H1 (cell line): ENCODE measurements at regions not wholly inside any gene's neighbourhood (a gene's known extent, or its start where the extent isn't known, plus 50 kb on each side); places are given as distances from the start of the nearest gene placed in this dataset.

Experiments
- CTCF ChIA-PET: fragments of 300-600 bp; sonication (Branson Sonifier 250); formaldehyde crosslinking; loops from one replicate; lab custom pipeline; 2021; ENCODE audit not compliant: partially characterized antibody; lab: Charles Lee
- POLR2A ChIA-PET: fragments of 300-600 bp; sonication (Branson Sonifier 250); formaldehyde crosslinking; loops from one replicate; lab custom pipeline; 2021; ENCODE audit warnings: inconsistent platforms; ENCODE audit not compliant: partially characterized antibody; lab: Charles Lee
- DNase-seq, 2 experiments: peaks; one replicate each; pipeline versions ENCODE4 v3.0.0 to v3.0.0-alpha.2; 2010 to 2022; ENCODE audit warnings: low spot score in 2 of 2, low read depth in 1 of 2, mixed read lengths in 1 of 2
- FAIRE-seq: peaks from 2 replicates; lab custom pipeline; 2011; peaks lifted over from hg19 to GRCh38; lab: Jason Lieb, UNC
- H2AFZ ChIP-seq: 2 replicates; pipeline ENCODE4 v1.8.1; 2012; ENCODE audit warnings: low read length, inconsistent platforms
- H2AK5ac ChIP-seq: 2 replicates; pipeline ENCODE4 v1.6.1; 2013; ENCODE audit warnings: low read depth, low read length
- H2BK120ac ChIP-seq: replicated peaks from 2 replicates; pipeline ENCODE3; 2013; ENCODE audit warnings: low read depth, low read length, inconsistent platforms
- H2BK12ac ChIP-seq: 2 replicates; pipeline ENCODE4 v1.6.1; 2013; ENCODE audit warnings: low read depth, low read length
- H2BK15ac ChIP-seq: 2 replicates; pipeline ENCODE4 v1.6.1; 2013; ENCODE audit warnings: low read length
- H2BK20ac ChIP-seq: 2 replicates; pipeline ENCODE4 v1.6.1; 2013; ENCODE audit warnings: low read length
- H2BK5ac ChIP-seq: 2 replicates; pipeline ENCODE4 v1.6.1; 2013; ENCODE audit warnings: low read depth, low read length
- H3K14ac ChIP-seq: 2 replicates; pipeline ENCODE4 v1.6.1; 2013; ENCODE audit warnings: inconsistent platforms; ENCODE audit not compliant: insufficient read length
- H3K18ac ChIP-seq: 2 replicates; pipeline ENCODE4 v1.6.1; 2013; ENCODE audit warnings: low read length; ENCODE audit errors: extremely low read depth
- H3K23ac ChIP-seq: 2 replicates; pipeline ENCODE4 v1.6.1; 2013; ENCODE audit warnings: inconsistent platforms; ENCODE audit not compliant: insufficient read length
- H3K23me2 ChIP-seq: 2 replicates; pipeline ENCODE4 v1.6.1; 2013; ENCODE audit warnings: low read depth, low read length
- H3K27ac ChIP-seq: 2 replicates; pipeline ENCODE4 v1.6.1; 2011; ENCODE audit warnings: low read depth, low read length, inconsistent platforms
- H3K27me3 ChIP-seq, 4 experiments: replicated peaks in 1 of 4; 1 replicate in 1 of 4; 2 replicates in 3 of 4; pipeline versions ENCODE4 v1.6.1 to v1.8.1; 2011 to 2013; ENCODE audit warnings: low read length in 3 of 4, mild to moderate bottlenecking in 3 of 4, inconsistent platforms in 2 of 4, mixed read lengths in 2 of 4, moderate library complexity in 1 of 4; ENCODE audit not compliant: control insufficient read depth in 3 of 4, insufficient read depth in 3 of 4; ENCODE audit errors: extremely low read depth in 1 of 4
- H3K36me3 ChIP-seq, 4 experiments: 2 replicates each; pipeline versions ENCODE4 v1.6.1 to v1.8.1; 2011 to 2013; ENCODE audit warnings: mild to moderate bottlenecking in 4 of 4, low read length in 3 of 4, moderate library complexity in 2 of 4, control low read depth in 1 of 4, inconsistent platforms in 1 of 4; ENCODE audit not compliant: insufficient read depth in 4 of 4, control insufficient read depth in 2 of 4
- H3K4ac ChIP-seq: replicated peaks from 2 replicates; pipeline ENCODE3; 2013; ENCODE audit warnings: low read length, low read depth, mixed read lengths, inconsistent platforms; ENCODE audit not compliant: insufficient read length
- H3K4me1 ChIP-seq, 4 experiments: replicated peaks in 1 of 4; 1 replicate in 1 of 4; 2 replicates in 3 of 4; pipeline versions ENCODE4 v1.6.1 to v1.8.1; 2011 to 2013; ENCODE audit warnings: low read length in 3 of 4, inconsistent platforms in 2 of 4, mixed read lengths in 1 of 4; ENCODE audit not compliant: insufficient read depth in 4 of 4, control insufficient read depth in 3 of 4
- H3K4me2 ChIP-seq, 2 experiments: 2 replicates each; pipeline versions ENCODE4 v1.6.1 to v1.8.1; 2011 to 2013; ENCODE audit warnings: low read depth in 2 of 2, low read length in 2 of 2, control low read depth in 1 of 2, inconsistent platforms in 1 of 2, mild to moderate bottlenecking in 1 of 2; ENCODE audit not compliant: insufficient read depth in 1 of 2
- H3K4me3 ChIP-seq, 4 experiments: fragments of 200-600, 300-600 bp in 1 of 4; sonication (generic), shearing (Covaris generic), sonication (Bioruptor Twin) in 1 of 4; 2 replicates each; pipeline versions ENCODE4 v1.5.1 to v1.8.1; 2011 to 2016; ENCODE audit warnings: low read length in 4 of 4, low read depth in 3 of 4, control low read depth in 2 of 4, inconsistent platforms in 2 of 4, mild to moderate bottlenecking in 2 of 4, mixed read lengths in 1 of 4, moderate library complexity in 1 of 4; ENCODE audit not compliant: insufficient read depth in 2 of 4; ENCODE audit errors: extremely low read depth in 1 of 4
- H3K56ac ChIP-seq: replicated peaks from 2 replicates; pipeline ENCODE3; 2013; ENCODE audit warnings: low read depth, mild to moderate bottlenecking, mixed read lengths, low read length, inconsistent platforms; ENCODE audit not compliant: insufficient read length
- H3K79me1 ChIP-seq: 2 replicates; pipeline ENCODE4 v1.6.1; 2013; ENCODE audit warnings: low read depth, low read length, control low read depth
- H3K79me2 ChIP-seq, 2 experiments: 2 replicates each; pipeline versions ENCODE4 v1.6.1 to v1.8.1; 2012 to 2013; ENCODE audit warnings: low read length in 2 of 2, mild to moderate bottlenecking in 2 of 2, inconsistent platforms in 1 of 2; ENCODE audit not compliant: insufficient read depth in 2 of 2, control insufficient read depth in 1 of 2
- H3K9ac ChIP-seq, 4 experiments: replicated peaks in 1 of 4; 1 replicate in 1 of 4; 2 replicates in 3 of 4; pipeline versions ENCODE4 v1.6.1 to v1.8.1; 2011 to 2013; ENCODE audit warnings: low read depth in 3 of 4, low read length in 3 of 4, control low read depth in 2 of 4, mild to moderate bottlenecking in 2 of 4, moderate library complexity in 2 of 4, inconsistent platforms in 1 of 4; ENCODE audit errors: extremely low read depth in 1 of 4
- H3K9me3 ChIP-seq, 2 experiments: 2 replicates each; pipeline versions ENCODE4 v1.6.1 to v1.8.1; 2012 to 2013; ENCODE audit warnings: mild to moderate bottlenecking in 2 of 2, moderate library complexity in 2 of 2, control low read depth in 1 of 2, inconsistent platforms in 1 of 2, low read depth in 1 of 2, low read length in 1 of 2, mixed read lengths in 1 of 2; ENCODE audit not compliant: insufficient read depth in 2 of 2
- H4K20me1 ChIP-seq, 2 experiments: replicated peaks in 1 of 2; 2 replicates each; pipeline versions ENCODE3 to v1.8.1; 2011 to 2013; ENCODE audit warnings: inconsistent platforms in 2 of 2, low read length in 2 of 2, mild to moderate bottlenecking in 1 of 2; ENCODE audit not compliant: insufficient read depth in 2 of 2, control insufficient read depth in 1 of 2
- H4K5ac ChIP-seq: 2 replicates; pipeline ENCODE4 v1.6.1; 2013; ENCODE audit warnings: low read length, low read depth, mixed read lengths, inconsistent platforms; ENCODE audit not compliant: insufficient read length
- H4K8ac ChIP-seq: 2 replicates; pipeline ENCODE4 v1.8.0; 2013; ENCODE audit warnings: mild to moderate bottlenecking, moderate library complexity, low read length, inconsistent platforms; ENCODE audit not compliant: insufficient read depth; ENCODE audit errors: extremely low read depth
- H4K91ac ChIP-seq: replicated peaks from 2 replicates; pipeline ENCODE3; 2013; ENCODE audit warnings: low read length, mixed read lengths, inconsistent platforms; ENCODE audit not compliant: insufficient read length
- HDAC6 ChIP-seq: IDR thresholded peaks from one replicate; pipeline ENCODE4 v1.7.1; 2012; ENCODE audit warnings: low read depth, mild to moderate bottlenecking, inconsistent platforms, low read length, moderate library complexity
- PHF8 ChIP-seq: fragments of 200-600 bp; sonication (generic); conservative IDR thresholded peaks from 2 replicates; pipeline ENCODE4 v1.7.1; 2012; ENCODE audit warnings: low read depth, mild to moderate bottlenecking, inconsistent platforms, low read length, moderate library complexity
- SIN3A ChIP-seq, 2 experiments: IDR thresholded peaks in 1 of 2; conservative IDR thresholded peaks in 1 of 2; 2 replicates each; pipeline ENCODE4 v1.6.1; 2011 to 2012; ENCODE audit warnings: low read length in 2 of 2, improper control_type of control experiment in 1 of 2, low read depth in 1 of 2, mild to moderate bottlenecking in 1 of 2
- WGBS, 2 experiments: shearing (Covaris generic) in 1 of 2; methylation state at CpG; one replicate each; pipeline versions ENCODE4 v1.1.6 to v1.1.7; 2013 to 2015; ENCODE audit warnings: low lambda C conversion rate in 2 of 2, mixed read lengths in 2 of 2, inconsistent platforms in 1 of 2, low coverage in 1 of 2, missing lambda C conversion rate in 1 of 2; ENCODE audit not compliant: insufficient replicate concordance in 2 of 2, insufficient coverage in 1 of 2, insufficient read length in 1 of 2; ENCODE audit errors: extremely low coverage in 1 of 2, missing lambda C conversion rate in 1 of 2; 5-methylcytosine and 5-hydroxymethylcytosine counted together

- POLR2A ChIA-PET, result no interaction called here
- Histone ChIP-seq H3K23me2 (peaks cover 2% of the 10 kb centered on the region; the same call in 1 of the 2 replicates), H2BK15ac (no peak overlapping the region), H4K91ac (no peak overlapping the region), H4K8ac (no peak overlapping the region), H3K18ac (no peak overlapping the region), H3K4ac (no peak overlapping the region), H3K79me2 (no peaks in the 10 kb centered on the region), H3K4me2 (no peak overlapping the region), H3K56ac (no peak overlapping the region), H3K14ac (no peak overlapping the region), H4K5ac (no peak overlapping the region), H3K23ac (no peak overlapping the region), H3K9ac (no peak overlapping the region)
- CTCF ChIA-PET, result interaction anchor here (0.6 to 1.0 kb wide), 3 partner anchors 13 to 98 kb away, joined by 3 read pairs; no protein-coding TSS in a partner anchor
- no peak for FAIRE-seq
- peak in 1 of 2 experiments; percentile 8 for DNase-seq
- no peak for TF ChIP-seq SIN3A (conservative IDR thresholded peaks at IDR 0.05 in 1 of 2, IDR thresholded peaks at IDR 0.05 in 1 of 2; ENCODE audit: low read depth in 1 of 2, low read length in 2 of 2)
- no peak for TF ChIP-seq PHF8
- TF ChIP-seq HDAC6, result no peak
- TF ChIP-seq, all 59 proteins: peak for 0
- Histone ChIP-seq H2BK20ac (no peak overlapping the region), H4K20me1 (no peaks in the 10 kb centered on the region), H2AFZ (no peak overlapping the region), H3K4me3 (no peak overlapping the region), H3K27ac (no peak overlapping the region), H3K36me3 (no peaks in the 10 kb centered on the region), H2AK5ac (no peak overlapping the region), H3K79me1 (no peaks in the 10 kb centered on the region), H3K27me3 (no peaks in the 10 kb centered on the region), H3K4me1 (no peaks in the 10 kb centered on the region; a peak in 2 of 7 replicates), H2BK5ac (no peak overlapping the region), H3K9me3 (no peaks in the 10 kb centered on the region), H2BK12ac (no peak overlapping the region), H2BK120ac (no peak overlapping the region)
- WGBS, 2 experiments, result 88% methylated on average over 2 of the region's 2 CpGs; no CpG with 5 or more reads in 1 of the 2 experiments
Observed at GRCh38 chr17:62862251-62862650, 54.1 kb upstream of the MARCHF10 start.
